Common myeloid progenitor, CD34-positive (primary cell): ENCODE measurements at regions not wholly inside any gene's neighbourhood (a gene's known extent, or its start where the extent isn't known, plus 50 kb on each side); places are given as distances from the start of the nearest gene placed in this dataset.

Source experiments
- CTCF ChIA-PET: fragments of 350-600 bp; sonication (Branson Sonifier 250); formaldehyde crosslinking; loops from one replicate; lab custom pipeline; 2021; ENCODE audit warnings: antibody characterized with exemption; lab: Charles Lee
- POLR2A ChIA-PET: fragments of 350-600 bp; sonication (Branson Sonifier 250); formaldehyde crosslinking; loops from one replicate; lab custom pipeline; 2021; ENCODE audit warnings: antibody characterized with exemption; lab: Charles Lee
- DNase-seq, 3 donors: peaks; one replicate each; pipeline versions ENCODE4 v3.0.0 to v3.0.0-alpha.2; 2013
- H3K27ac ChIP-seq, 2 experiments: 1 replicate in 1 of 2; 2 replicates in 1 of 2; pipeline ENCODE4 v1.7.0; 2013; ENCODE audit warnings: inconsistent platforms in 2 of 2, low read length in 2 of 2, mild to moderate bottlenecking in 2 of 2, low read depth in 1 of 2, moderate library complexity in 1 of 2; ENCODE audit not compliant: severe bottlenecking in 2 of 2, insufficient read depth in 1 of 2, poor library complexity in 1 of 2
- H3K27me3 ChIP-seq, 5 experiments: replicated peaks in 2 of 5; 1 replicate in 3 of 5; 2 replicates in 2 of 5; pipeline versions ENCODE4 v1.6.1 to v1.7.0; 2013; ENCODE audit warnings: low read length in 4 of 5, mild to moderate bottlenecking in 2 of 5, moderate library complexity in 2 of 5, inconsistent platforms in 1 of 5; ENCODE audit not compliant: insufficient read depth in 5 of 5, control insufficient read depth in 4 of 5
- H3K36me3 ChIP-seq, 4 experiments: 1 replicate in 2 of 4; 2 replicates in 2 of 4; pipeline versions ENCODE4 v1.6.1 to v1.7.0; 2013; ENCODE audit warnings: low read length in 3 of 4, control low read depth in 1 of 4, mild to moderate bottlenecking in 1 of 4; ENCODE audit not compliant: control insufficient read depth in 4 of 4, insufficient read depth in 4 of 4
- H3K4me1 ChIP-seq, 4 experiments: 1 replicate in 3 of 4; 2 replicates in 1 of 4; pipeline versions ENCODE4 v1.6.1 to v1.7.1; 2013; ENCODE audit warnings: low read length in 3 of 4, mild to moderate bottlenecking in 3 of 4, control low read depth in 1 of 4, inconsistent platforms in 1 of 4, moderate library complexity in 1 of 4; ENCODE audit not compliant: control insufficient read depth in 4 of 4, insufficient read depth in 4 of 4; ENCODE audit errors: control extremely low read depth in 1 of 4
- H3K4me3 ChIP-seq, 7 experiments: 1 replicate in 4 of 7; 2 replicates in 3 of 7; pipeline versions ENCODE4 v1.5.1 to v1.7.0; 2013; ENCODE audit warnings: mild to moderate bottlenecking in 7 of 7, low read length in 6 of 7, moderate library complexity in 6 of 7, inconsistent platforms in 2 of 7, low read depth in 2 of 7, control low read depth in 1 of 7; ENCODE audit not compliant: insufficient read depth in 4 of 7, control insufficient read depth in 1 of 7; ENCODE audit errors: extremely low read depth in 1 of 7
- H3K9me3 ChIP-seq, 5 experiments: 1 replicate in 4 of 5; 2 replicates in 1 of 5; pipeline versions ENCODE4 v1.6.1 to v1.7.1; 2013; ENCODE audit warnings: low read length in 4 of 5, mild to moderate bottlenecking in 2 of 5, inconsistent platforms in 1 of 5, low read depth in 1 of 5, moderate library complexity in 1 of 5; ENCODE audit not compliant: control insufficient read depth in 4 of 5, insufficient read depth in 2 of 5; ENCODE audit errors: control extremely low read depth in 1 of 5
- WGBS: methylation state at CpG from one replicate; pipeline ENCODE4 v1.1.5; 2013; ENCODE audit not compliant: insufficient coverage; 5-methylcytosine and 5-hydroxymethylcytosine counted together

DNA sequence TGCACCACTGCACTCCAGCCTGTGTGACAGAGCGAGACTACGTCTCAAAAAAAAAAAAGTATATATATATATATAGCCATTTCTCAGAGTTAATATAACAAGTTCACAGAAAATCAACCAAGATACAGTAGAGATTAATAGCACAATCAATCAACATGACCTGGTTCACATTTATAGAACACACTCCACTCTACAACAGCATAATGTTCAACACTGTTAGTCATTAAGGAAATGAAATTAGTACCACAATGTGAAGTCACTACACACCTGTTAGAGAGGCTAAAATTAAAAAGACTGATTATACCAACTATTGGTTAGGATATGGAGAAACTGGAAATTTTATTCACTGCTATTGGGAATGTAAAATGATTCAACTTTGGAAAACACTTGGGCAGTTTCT is 387.7 kb downstream of the QKI start:
- ChIA-PET POLR2A (no interaction called here), CTCF (interaction anchor here (0.7 kb wide), 1 partner anchor 73 kb away, joined by 3 read pairs; no protein-coding TSS in a partner anchor)
- Histone ChIP-seq H3K4me1 (no peaks in the 10 kb centered on the region), H3K27me3 (peaks cover 0 to 14% (median 7%) of the 10 kb centered on the region in 5 experiments), H3K27ac (no peak overlapping the region), H3K4me3 (no peak overlapping the region), H3K36me3 (no peaks in the 10 kb centered on the region), H3K9me3 (peaks cover 0 to 9% (median 0%) of the 10 kb centered on the region in 5 experiments)
- no peak for DNase-seq
- no CpG with 5 or more reads among the region's 2 CpGs for WGBS

DNA sequence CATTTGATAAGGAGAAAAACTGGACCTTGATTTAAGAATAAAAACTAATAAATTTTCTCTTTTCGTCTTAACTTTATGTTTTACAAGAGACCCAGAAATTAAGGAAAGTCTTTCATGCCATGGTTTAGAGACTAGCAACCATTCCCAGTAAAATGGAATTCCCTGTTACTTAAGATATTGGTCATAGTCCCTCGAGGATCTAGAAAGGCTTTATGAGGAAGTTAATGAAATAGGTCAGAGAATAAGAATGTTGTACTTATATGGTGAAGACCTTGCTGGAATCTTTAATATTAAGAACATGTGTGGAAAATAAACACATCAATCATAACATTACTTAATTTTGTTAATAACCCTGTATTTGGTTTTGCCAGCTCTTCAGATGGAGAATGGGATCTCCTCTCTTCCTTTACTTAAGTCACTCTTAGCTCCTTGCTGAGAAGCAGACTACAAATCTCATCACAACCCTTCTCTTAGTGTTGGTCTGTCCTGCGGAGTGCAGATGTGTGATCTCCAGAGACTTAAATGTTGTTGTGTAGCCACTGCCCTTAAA is 382.9 kb downstream of the QKI start:
- Histone ChIP-seq H3K4me3 (no peak overlapping the region), H3K27me3 (peaks cover 0 to 13% (median 0%) of the 10 kb centered on the region in 5 experiments), H3K36me3 (no peaks in the 10 kb centered on the region), H3K4me1 (no peaks in the 10 kb centered on the region), H3K27ac (no peak overlapping the region), H3K9me3 (peaks cover 0 to 9% (median 1%) of the 10 kb centered on the region in 5 experiments)
- ChIA-PET POLR2A (no interaction called here), CTCF (no interaction called here)
- no peak for DNase-seq
- 100% methylated on average over 1 of the region's 3 CpGs for WGBS

DNA sequence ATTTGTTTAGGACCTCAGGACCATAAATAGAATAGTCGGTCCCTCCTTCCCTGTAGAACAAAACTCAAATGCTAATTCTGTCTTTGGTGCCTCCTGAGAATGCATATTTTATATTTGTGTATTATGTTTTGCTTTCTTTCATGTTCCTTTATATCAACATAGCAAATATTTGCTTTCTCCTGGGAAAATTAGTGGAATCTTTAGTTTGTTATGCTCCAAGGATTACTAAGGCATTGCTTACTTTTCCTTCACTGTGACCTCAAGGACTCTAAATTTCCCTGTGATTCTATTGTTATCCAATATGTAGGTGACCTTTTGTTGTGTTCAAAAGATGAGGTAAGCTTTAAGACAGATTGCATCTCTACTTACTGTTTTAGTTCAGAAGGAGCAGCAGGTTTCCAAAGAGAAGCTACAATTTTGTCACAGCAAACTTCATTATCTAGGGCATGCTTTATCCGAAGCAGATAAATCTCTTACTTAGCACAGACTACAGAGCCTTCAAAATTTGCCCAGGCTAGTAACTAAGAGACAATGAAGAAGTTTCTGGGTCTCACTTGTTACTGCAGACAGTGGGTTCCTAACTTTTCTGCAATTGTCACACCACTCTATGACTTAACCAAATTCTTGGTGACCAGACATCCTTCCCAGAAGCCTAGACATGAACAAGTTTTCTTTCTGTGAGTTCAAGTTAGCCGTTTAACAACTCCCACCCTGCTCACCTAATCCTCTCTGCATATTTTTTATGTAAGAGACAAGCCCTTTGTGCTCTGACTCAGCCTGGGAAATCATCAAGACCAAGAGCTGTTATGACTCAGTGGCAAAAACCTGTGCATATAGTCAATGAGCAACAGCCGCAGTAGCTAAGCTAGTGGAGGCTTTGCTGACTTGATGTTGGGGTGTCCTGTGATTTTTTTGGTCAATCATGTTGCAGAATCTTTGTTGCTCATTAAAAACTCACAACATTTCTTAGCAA is 378.8 kb downstream of the QKI start:
- CTCF ChIA-PET: no interaction called here

DNA sequence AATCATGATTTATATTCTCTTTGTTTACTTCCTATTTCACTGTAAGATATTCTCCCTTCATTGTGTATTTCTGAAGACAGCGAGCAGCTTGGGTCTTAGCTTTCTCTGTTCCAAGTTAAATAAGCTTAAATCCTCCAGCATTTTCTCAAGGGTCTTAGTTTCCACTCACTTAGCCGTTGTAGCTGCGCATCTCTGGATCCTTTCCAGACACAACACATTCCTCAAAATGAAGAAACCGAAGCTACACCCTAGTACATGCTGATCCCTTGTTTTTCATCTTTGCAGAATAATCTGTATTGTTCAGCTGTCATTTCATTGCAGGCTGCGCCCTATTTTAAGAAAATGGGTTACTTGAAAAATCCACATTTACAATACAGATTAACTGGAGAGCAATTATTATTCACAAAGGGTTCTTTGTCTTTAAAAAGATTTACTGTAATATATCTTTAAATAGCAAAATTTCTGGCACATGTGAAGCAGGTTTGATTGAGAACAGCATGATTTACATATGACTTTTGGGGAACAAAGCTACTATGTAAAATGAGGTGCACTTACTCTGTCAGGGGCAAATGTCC is 375.8 kb downstream of the QKI start:
- 100% methylated on average over 2 of the region's 5 CpGs for WGBS
- H3K27ac ChIP-seq: no peak overlapping the region
- no peaks in the 10 kb centered on the region for H3K9me3 ChIP-seq
- POLR2A ChIA-PET: no interaction called here
- no peak overlapping the region for H3K4me3 ChIP-seq
- no peaks in the 10 kb centered on the region for H3K4me1 ChIP-seq
- no peaks in the 10 kb centered on the region for H3K36me3 ChIP-seq
- no peak for DNase-seq
- CTCF ChIA-PET: no interaction called here
- H3K27me3 ChIP-seq: peaks cover 0 to 20% (median 2%) of the 10 kb centered on the region in 5 experiments

More for the DNA sequence above, 378.8 kb downstream of the QKI start:
- whole genome bisulfite sequencing: 55% methylated on average over 3 of the region's 4 CpGs
- Histone ChIP-seq H3K9me3 (peaks cover 0 to 2% (median 1%) of the 10 kb centered on the region in 5 experiments), H3K4me1 (no peaks in the 10 kb centered on the region), H3K27ac (no peak overlapping the region), H3K4me3 (no peak overlapping the region), H3K36me3 (no peaks in the 10 kb centered on the region), H3K27me3 (peaks cover 0 to 18% (median 2%) of the 10 kb centered on the region in 5 experiments)
- POLR2A ChIA-PET: no interaction called here
- no peak for DNase-seq

DNA sequence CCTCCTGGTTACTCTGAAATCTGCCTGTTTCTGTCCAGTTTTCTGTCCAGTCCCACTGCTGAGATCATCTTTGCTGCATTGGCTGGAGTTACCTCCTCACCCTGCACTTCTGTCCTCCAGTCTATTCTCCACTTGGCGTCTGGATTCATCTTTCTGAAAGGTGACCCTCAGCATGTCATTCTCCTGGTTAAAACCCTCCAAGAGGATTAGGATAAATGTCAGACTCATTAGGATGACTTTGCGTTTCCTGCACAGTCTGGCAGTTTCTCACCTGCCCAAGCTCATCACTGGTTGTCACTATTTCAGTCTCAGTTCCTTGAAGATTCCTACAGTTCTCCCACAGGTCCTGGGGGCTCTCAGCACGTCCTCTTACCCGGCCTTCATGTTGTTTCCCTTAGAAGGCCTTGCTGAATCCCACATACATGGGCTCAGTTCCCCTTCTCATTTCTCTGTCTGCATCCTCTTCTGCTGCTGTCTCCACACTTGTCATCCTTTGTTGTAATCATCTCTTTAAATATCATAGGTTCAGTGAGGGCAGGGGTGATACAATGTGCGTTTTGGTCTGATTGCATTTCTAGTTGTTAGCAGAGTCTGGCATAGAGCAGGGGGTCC is 374.8 kb downstream of the QKI start:
- CTCF ChIA-PET: no interaction called here

DNA sequence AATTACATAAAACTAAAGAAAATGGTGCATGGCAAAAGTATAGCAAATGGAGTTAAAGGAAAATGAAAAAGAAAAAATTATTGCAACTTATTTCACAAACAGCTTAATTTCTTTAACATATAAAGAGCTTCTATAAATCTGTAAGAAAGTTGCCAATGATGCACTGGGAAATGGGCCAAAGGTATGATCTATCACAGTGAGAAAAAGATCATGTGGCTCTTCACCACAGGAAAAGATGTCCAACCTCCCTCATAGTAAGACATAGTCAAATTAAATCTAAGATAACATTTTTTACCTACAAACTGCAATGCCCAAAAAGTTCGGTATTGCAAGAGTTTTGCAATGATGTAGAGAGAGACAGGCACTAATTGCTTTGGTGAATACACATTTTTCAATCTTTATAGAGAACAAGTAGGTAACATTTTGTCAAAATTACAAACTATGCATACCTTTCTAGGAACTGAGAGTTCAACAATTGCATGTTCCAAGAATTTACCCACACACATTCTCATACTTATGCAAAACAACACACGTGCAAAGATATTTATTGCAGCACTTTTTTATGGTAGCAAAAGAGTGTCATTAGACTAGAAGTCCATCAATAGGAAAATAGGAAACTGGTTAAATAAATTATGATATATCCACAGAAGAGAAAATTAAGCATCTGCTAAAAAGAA is 372.6 kb downstream of the QKI start:
- DNase-seq: peak in 1 of 3 donors; percentile 1
- H3K4me1 ChIP-seq: peaks cover 0 to 10% (median 5%) of the 10 kb centered on the region in 4 experiments
- CTCF ChIA-PET: interaction anchor here (0.6 kb wide), 1 partner anchor 31 kb away, joined by 4 read pairs; no protein-coding TSS in a partner anchor
- H3K27me3 ChIP-seq: peaks cover 0 to 14% (median 0%) of the 10 kb centered on the region in 5 experiments
- H3K9me3 ChIP-seq: no peaks in the 10 kb centered on the region
- no peaks in the 10 kb centered on the region for H3K36me3 ChIP-seq
- POLR2A ChIA-PET: no interaction called here
- H3K27ac ChIP-seq: no peak overlapping the region
- H3K4me3 ChIP-seq: no peak overlapping the region
- no CpG with 5 or more reads among the region's 2 CpGs for WGBS

More for the DNA sequence above, 374.8 kb downstream of the QKI start:
- H3K4me3 ChIP-seq: no peak overlapping the region
- 98% methylated on average over 4 of the region's 5 CpGs for WGBS
- no peak overlapping the region for H3K27ac ChIP-seq
- POLR2A ChIA-PET: no interaction called here
- H3K9me3 ChIP-seq: no peaks in the 10 kb centered on the region
- no peaks in the 10 kb centered on the region for H3K36me3 ChIP-seq
- H3K4me1 ChIP-seq: no peaks in the 10 kb centered on the region
- peaks cover 0 to 20% (median 2%) of the 10 kb centered on the region in 5 experiments for H3K27me3 ChIP-seq
- DNase-seq: no peak
